Thoracic aorta (tissue), 2 donors: ENCODE measurements at regions not wholly inside any gene's neighbourhood (a gene's known extent, or its start where the extent isn't known, plus 50 kb on each side); places are given as distances from the start of the nearest gene placed in this dataset.

Experiments used
- ATAC-seq: fragments of 150-250 bp; one replicate; pipeline ENCODE4 v1.8.0; 2017; ENCODE audit warnings: low read depth; ENCODE audit not compliant: insufficient number of reproducible peaks, low FRiP score
- DNase-seq: peaks from one replicate; pipeline ENCODE4 v3.0.0-alpha.2; 2020; ENCODE audit warnings: low spot score
- H3K27ac ChIP-seq, 2 donors: fragments of 200-600 bp; sonication (generic); 1 replicate in 1 of 2; 2 replicates in 1 of 2; pipeline ENCODE4 v1.5.1; 2016; ENCODE audit warnings: mild to moderate bottlenecking in 2 of 2, moderate library complexity in 2 of 2
- H3K27me3 ChIP-seq: fragments of 200-600 bp; sonication (generic); replicated peaks from 2 replicates; pipeline ENCODE4 v1.6.0; 2016; ENCODE audit warnings: mild to moderate bottlenecking; ENCODE audit not compliant: insufficient read depth
- H3K36me3 ChIP-seq: fragments of 200-600 bp; sonication (generic); one replicate; pipeline ENCODE4 v1.5.1; 2016
- H3K4me1 ChIP-seq, 2 donors: fragments of 200-600 bp; sonication (generic); 1 replicate in 1 of 2; 2 replicates in 1 of 2; pipeline versions ENCODE4 v1.5.1 to v1.6.0; 2016; ENCODE audit warnings: low read depth in 2 of 2, mild to moderate bottlenecking in 1 of 2; ENCODE audit not compliant: control insufficient read depth in 1 of 2
- H3K4me3 ChIP-seq: fragments of 200-600 bp; sonication (generic); 2 replicates; pipeline ENCODE4 v1.5.1; 2016; ENCODE audit warnings: mild to moderate bottlenecking
- H3K9me3 ChIP-seq: fragments of 200-600 bp; sonication (generic); 2 replicates; pipeline ENCODE4 v1.5.1; 2016
- TF ChIP-seq, protein P1 (sequence below): fragments of 200-600 bp; sonication (generic); IDR thresholded peaks from one replicate; pipeline ENCODE4 v1.5.1; 2019; ENCODE audit warnings: antibody characterized with exemption

DNA sequence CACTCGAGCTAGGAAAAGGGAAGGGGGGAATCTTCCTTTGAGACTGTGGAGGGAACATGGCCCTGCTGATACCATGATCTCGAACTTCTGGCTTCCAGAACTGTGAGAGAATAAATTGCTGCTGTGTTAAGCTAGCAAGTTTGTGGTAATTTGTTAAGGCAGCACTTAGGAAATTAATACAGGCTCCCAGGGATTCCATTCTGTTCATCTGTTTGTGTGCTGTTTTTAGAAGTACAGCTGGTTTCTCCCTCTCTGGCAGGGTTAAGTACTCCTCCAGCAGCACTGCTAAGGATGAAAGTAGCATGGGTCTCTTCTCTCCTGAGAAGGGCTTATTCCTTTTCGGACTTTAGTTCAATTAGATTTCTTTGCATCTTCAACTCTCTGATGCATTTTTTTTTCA is 268.3 kb downstream of the HHIPL2 start:
- no peak for DNase-seq
- ATAC-seq, result no peak
- TF ChIP-seq, protein P1, sequence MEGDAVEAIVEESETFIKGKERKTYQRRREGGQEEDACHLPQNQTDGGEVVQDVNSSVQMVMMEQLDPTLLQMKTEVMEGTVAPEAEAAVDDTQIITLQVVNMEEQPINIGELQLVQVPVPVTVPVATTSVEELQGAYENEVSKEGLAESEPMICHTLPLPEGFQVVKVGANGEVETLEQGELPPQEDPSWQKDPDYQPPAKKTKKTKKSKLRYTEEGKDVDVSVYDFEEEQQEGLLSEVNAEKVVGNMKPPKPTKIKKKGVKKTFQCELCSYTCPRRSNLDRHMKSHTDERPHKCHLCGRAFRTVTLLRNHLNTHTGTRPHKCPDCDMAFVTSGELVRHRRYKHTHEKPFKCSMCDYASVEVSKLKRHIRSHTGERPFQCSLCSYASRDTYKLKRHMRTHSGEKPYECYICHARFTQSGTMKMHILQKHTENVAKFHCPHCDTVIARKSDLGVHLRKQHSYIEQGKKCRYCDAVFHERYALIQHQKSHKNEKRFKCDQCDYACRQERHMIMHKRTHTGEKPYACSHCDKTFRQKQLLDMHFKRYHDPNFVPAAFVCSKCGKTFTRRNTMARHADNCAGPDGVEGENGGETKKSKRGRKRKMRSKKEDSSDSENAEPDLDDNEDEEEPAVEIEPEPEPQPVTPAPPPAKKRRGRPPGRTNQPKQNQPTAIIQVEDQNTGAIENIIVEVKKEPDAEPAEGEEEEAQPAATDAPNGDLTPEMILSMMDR, result no peak

DNA sequence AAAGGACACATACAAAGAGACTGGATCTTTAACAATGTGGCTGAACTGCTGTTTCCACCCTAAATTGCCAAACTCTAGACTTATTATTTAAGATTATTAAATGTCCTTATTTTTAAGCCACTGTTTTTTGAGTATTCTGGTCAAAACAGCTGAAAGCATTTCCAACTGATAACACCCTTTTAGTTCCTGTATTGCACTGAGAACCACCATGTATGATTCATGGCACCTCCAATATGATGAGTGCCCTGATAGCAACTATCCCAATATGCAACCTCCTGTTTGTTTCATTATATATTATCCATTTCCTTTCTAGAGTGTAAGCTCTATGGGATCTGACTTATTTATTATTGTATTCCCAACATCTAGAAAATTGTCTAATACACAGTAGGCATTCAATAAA is 269.4 kb downstream of the HHIPL2 start:
- TF ChIP-seq, protein P1, result no peak
- no peaks in the 10 kb centered on the region for H3K36me3 ChIP-seq
- H3K4me1 ChIP-seq, result no peaks in the 10 kb centered on the region
- ATAC-seq (no peak), DNase-seq (no peak)
- no peaks in the 10 kb centered on the region for H3K9me3 ChIP-seq
- H3K27me3 ChIP-seq, result no peaks in the 10 kb centered on the region
- H3K27ac ChIP-seq, result no peak overlapping the region
- H3K4me3 ChIP-seq, result no peak overlapping the region

More for the DNA sequence above, 268.3 kb downstream of the HHIPL2 start:
- Histone ChIP-seq H3K27ac (no peak overlapping the region), H3K9me3 (no peaks in the 10 kb centered on the region), H3K36me3 (no peaks in the 10 kb centered on the region), H3K4me1 (no peaks in the 10 kb centered on the region), H3K27me3 (no peaks in the 10 kb centered on the region), H3K4me3 (no peak overlapping the region)

DNA sequence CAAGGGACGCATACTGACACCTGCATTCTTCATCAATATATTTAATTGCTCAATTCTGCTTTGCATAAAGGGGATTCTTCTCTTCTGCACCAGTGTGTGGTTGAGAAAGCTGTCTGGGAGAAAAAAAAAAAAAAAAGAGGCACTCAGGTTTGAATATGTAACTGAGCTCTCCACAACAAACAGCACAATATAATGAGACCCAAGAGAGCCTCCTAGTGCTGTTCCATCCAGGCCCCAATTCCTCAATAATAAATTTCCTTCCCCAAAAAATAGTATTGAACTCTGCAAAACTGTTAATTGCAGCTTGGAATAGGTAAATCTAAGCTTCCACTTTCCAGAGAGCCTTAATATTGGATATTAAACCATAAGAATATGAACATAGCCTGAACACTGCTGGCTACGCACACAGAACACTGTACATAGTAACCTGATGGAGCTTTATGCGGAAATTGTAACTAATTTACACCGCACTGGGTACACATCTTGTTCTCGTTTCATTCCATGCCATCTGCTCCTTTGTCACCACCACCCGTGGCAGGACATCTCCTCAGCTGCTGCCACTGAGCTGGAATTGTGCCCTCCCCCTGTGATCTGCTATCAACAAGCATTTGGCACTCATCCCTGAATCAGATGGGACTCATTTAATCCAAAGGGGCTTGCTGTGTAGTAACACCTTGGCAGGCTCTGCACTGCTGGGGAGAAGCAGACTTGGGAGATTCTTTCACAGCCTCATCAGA is 272.0 kb downstream of the HHIPL2 start:
- no peak for ATAC-seq
- no peaks in the 10 kb centered on the region for H3K9me3 ChIP-seq
- no peaks in the 10 kb centered on the region for H3K4me1 ChIP-seq
- TF ChIP-seq, protein P1, result no peak
- no peaks in the 10 kb centered on the region for H3K27me3 ChIP-seq
- H3K4me3 ChIP-seq, result no peak overlapping the region
- no peaks in the 10 kb centered on the region for H3K36me3 ChIP-seq
- no peak for DNase-seq
- H3K27ac ChIP-seq, result no peak overlapping the region

DNA sequence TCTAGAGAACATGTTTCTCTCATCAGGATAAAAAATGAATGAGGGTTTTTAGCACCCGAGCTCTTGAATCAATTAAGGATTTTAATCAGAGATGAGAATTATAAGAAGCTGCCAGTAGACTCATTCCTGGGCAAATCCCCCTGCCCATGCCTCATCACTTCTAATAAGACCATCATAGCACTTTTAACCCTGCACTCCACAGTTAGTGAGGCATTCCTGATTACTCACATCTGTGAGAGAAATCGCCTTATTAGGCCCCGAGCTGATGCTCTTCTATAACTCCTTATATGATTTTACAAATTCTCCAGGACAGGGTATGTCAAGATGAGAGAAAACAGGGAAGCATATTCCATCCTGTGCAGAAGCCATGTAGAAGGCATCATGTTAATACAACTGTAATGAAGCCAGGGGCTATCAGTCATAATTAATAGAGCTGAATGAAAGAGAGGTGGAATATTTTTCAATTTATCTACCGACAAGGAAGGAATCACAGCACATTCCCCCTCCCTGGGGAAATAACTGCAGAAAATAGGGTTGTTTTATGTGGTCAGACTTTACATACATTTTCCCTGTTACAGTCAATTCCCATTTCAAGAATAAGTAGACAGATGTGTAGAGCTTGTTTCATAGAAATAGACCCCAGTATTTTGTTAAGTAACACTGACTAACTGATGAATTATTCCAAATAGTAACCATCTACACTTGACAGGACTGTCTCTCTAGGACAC is 272.7 kb downstream of the HHIPL2 start:
- DNase-seq, result no peak
- Histone ChIP-seq H3K4me1 (no peaks in the 10 kb centered on the region), H3K36me3 (no peaks in the 10 kb centered on the region), H3K27me3 (no peaks in the 10 kb centered on the region), H3K4me3 (no peak overlapping the region), H3K27ac (no peak overlapping the region), H3K9me3 (no peaks in the 10 kb centered on the region)
- TF ChIP-seq, protein P1, result no peak
- ATAC-seq, result no peak
